Stimulated activated CD8-positive, alpha-beta memory T cell treated with anti-CD3 and anti-CD28 coated beads, Interleukin-7, amount 100 ng/mL, for 48 hours (primary cell): ENCODE measurements at regions not wholly inside any gene's neighbourhood (a gene's known extent, or its start where the extent isn't known, plus 50 kb on each side); places are given as distances from the start of the nearest gene placed in this dataset.

ENCODE experiments used
- DNase-seq, 2 donors: peaks; one replicate each; pipeline ENCODE4 v3.0.0-alpha.2; 2020; ENCODE audit warnings: low read depth in 1 of 2; ENCODE audit errors: extremely low read depth in 1 of 2

DNA sequence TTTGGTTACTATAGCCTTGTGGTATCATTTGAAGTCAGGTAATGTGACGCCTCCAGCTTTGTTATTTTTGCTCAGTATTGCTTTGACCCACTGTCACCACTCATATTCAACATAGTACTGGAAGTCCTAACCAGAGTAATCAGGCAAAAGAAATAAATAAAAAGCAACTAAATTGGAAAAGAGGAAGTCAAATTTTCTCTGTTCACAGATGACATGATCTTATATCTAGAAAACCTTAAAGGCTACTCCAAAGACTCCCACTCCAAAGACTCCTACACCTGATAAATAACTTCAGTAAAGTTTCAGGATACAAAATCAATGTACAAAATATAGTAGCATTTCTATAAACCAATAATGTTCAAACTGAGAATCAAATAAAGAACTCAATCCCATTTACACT is 348.6 kb downstream of the CXXC4 start:
- DNase-seq = no peak

DNA sequence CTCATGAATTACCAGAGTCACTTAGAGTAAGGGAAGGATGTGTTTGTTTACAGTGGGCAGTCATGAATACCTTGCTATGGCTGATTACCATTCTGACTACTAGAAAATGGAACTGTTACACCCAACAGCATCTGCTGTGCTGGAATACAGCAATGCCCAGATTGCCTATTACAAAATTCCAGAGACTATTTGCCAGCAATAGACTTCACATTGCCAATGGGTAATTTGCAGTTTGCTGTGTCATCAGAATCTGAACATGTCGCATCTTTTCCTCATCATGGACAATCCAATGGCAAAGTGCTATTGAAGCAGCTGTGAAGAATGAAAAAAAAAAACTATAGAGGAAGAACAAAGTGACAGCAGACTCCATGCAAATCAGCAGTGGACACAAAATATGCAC is 356.6 kb downstream of the CXXC4 start:
- DNase-seq = no peak

DNA sequence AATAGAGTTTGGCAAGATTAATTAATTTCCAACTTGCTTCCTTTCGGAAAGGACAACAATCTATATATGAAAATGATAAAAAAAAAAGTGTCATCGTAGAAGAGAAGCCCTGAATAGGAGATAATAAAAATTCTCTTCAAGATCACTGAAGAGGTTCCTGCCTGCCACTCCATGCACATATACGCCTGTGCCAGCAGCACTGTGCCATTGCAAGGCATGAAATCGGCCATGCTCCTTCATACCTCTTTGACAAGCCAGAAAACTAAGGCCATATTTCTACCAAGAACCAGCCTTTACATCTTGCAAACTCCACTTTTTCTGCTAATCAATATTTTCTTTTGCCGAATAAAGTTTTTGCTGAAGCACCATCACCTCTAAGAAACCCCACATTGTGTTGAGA is 365.5 kb downstream of the CXXC4 start:
- DNase-seq = no peak

DNA sequence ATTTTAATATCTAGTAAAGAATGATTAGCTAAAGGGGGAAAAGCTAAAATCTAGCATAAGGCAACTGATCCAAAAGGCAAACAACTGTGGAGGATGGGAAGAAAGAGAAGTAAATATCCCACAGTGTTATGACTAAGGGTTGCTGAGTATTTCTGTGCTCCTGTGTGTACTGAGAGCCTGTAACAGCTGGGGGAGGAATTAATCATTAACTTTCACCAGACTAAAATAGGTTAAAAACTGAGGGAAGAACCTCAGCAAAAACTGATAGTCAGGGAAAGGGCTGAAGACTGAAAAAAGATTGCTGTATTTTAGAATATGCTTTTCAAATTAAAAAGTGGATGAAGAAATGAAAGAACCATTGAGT is 365.9 kb downstream of the CXXC4 start:
- no peak for DNase-seq

- DNase-seq = no peak
These were observed 366.5 kb downstream of the CXXC4 start for GRCh38 chr4:104128031-104128849.

DNA sequence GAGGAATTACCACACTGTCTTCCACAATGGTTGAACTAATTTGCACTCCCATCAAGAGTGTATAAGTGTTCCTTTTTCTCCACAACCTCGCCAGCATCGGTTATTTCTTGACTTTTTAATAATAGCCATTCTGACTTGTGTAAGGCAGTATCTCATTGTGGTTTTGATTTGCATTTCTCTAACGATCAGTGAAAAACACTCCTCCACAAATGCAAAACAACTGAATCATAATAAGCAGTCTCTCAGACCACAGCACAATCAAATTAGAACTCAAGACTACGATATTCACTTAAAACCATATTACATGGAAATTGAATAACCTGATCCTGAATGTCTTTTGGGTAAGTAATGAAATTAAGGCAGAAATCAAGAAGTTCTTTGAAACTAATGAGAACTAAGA is 371.7 kb downstream of the CXXC4 start:
- no peak for DNase-seq

GRCh38 chr4:104117776-104118175 is 376.9 kb downstream of the CXXC4 start:
- DNase-seq = no peak

DNA sequence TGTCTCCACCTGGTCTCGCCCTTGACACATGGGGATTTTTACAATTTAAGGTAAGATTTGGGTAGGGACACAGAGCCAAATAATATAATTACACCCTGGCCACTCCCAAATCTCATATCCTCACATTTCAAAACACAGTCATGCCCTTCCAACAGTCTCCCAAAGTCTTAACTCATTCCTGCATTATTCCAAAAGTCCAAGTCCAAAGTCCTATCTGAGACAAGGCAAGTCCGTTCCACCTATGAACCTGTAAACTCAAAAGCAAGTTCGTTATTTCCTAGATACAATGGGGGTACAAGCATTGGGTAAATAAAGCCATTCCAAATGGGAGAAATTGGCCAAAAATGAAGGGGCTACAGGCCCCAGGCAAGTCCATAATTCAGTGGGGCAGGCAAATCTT is 380.8 kb downstream of the CXXC4 start:
- no peak for DNase-seq

GRCh38 chr4:104099141-104099540 is 379.4 kb upstream of the TACR3 start:
- DNase-seq = no peak

GRCh38 chr4:104093247-104093646 is 373.5 kb upstream of the TACR3 start:
- no peak for DNase-seq

DNA sequence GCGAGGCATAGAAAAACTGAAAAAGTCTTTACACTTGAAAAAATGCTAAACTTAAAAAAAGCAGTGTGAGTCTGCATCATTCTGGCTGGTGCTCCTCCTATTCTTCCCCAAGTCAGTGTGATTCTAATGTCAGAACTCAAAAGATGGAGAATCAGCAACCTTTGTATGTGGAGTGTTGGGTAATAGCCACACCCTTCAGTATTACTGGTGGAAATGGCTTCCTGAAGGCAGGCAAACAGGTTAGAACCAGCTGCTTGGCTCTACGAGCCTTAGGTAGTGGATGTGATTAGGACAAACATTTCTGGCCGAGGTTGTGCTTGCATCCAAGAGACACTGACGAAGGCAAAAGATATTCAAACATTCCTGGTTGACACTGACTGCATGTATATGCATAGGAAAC is 353.4 kb upstream of the TACR3 start:
- DNase-seq = no peak

DNA sequence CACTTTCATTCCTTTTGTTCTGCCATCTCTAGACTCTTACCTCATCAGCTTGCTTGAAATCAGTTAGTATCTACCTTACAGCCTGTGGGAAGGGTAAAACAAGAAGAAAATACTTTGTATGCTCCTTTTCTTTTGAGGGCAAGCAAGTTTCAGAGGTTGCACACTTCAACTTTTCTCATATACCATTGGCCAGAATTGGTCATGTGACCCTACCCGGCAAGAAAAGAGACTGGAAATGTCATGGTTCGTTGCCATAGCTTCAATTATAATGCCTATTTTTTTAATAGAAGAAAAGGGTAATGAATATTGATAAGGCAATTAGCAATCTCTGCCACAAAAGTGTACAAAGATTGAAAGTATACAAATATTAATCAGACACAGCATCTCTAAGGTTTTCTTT is 346.7 kb upstream of the TACR3 start:
- DNase-seq = no peak

DNA sequence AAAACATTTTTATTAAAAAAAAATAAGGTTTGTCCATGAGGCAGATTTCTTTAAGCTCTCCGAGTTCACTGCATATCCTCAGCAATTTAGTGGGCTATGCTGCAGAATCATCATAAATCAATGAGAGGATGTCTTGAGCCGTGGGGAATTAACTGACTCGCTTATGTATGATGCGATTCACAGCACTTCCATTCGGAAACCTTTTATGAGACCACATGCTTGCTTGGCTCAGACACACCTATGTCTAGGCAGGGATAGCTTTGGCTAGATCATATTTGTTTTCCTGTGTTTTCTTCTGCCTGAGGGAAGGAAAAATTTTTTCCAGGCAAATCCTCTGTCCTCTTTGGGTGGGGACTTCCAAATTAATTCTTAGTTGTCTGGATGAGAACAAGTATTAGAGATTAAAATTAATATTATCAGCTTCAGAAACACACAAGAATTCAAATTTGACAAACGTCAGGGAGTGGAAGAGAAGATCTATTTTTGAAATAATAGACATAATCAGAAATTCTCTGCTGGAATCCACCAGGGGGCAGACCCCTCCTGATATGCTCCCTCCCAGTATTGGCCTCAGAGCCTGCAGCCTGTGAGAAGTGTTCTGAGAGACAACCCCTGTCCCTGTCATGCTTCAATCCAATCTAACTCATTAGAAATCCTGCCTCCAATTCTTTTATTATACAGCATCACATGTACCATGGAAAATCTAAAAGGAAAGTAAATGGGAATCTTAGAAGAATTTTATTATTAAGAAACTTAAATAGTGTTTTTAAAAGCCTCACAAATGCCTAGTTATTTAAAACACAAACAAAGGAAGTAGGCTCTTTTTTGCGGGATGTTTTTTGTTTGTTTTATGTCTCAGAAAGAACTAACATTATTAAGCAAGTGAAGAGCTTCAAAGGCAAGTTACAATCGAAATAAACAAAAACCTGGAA is 345.1 kb upstream of the TACR3 start:
- DNase-seq = peak in 1 of 2 donors; percentile 2

- no peak for DNase-seq
These were observed 343.6 kb upstream of the TACR3 start for GRCh38 chr4:104063341-104063740.

GRCh38 chr4:104044369-104044768 is 324.6 kb upstream of the TACR3 start:
- no peak for DNase-seq

DNA sequence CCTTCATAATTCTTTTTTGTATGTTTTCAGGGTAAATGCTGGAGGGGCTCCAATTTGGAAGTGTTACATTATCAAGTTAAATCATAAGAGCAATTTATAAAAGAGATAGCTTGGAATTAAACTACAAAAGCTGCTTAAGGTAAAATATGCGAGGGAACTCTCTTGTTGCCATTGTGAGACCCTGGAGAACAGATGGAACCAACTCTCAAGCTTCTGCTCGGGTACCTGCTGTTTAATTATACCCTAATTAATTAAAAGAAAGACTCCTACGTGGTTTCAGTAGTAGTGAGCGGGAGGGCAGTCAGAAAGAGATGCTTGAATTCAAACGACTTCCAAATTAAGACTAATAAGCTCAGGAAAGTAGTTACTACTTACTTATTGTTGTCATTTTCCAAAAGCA is 313.1 kb upstream of the TACR3 start:
- no peak for DNase-seq

- DNase-seq = no peak
These were observed 305.5 kb upstream of the TACR3 start for GRCh38 chr4:104025251-104025650.

- DNase-seq = no peak
These were observed 303.0 kb upstream of the TACR3 start for GRCh38 chr4:104022831-104023230.

DNA sequence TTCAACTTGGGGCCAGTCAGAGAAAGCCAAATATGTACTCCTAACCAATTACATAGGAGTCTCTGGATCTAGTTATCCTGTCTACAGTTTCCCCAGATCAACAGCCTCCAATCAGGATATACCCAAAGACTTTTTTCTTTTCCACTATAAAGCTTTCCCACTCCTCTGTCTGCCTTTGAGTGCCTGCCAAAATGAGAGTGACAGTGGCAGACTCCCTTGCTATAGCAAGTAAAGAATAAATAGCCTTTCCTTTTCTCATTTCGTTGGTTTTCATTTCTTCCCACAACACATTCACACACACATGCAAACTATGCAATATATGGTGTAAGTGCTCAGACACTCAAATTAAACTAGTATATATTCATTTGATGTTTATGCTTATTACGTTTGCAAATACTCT is 302.4 kb upstream of the TACR3 start:
- no peak for DNase-seq

DNA sequence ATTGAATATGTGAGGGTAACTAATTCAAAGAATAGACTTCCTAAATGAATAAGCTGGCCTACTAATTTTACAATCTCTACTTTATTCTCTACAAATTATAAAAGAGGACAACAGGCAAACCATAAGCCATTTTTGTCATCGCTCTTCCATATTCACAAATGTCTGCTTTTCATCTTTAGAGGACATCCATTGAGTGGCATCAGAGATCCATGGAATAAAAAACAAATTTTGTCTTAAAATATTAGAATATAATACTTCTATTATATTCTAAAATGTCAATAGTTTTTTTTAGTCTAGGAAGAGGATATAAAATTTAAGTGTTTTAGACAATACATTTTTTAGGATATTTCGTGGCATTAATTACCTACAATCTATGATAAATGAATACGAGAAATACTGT is 300.9 kb upstream of the TACR3 start:
- no peak for DNase-seq

DNA sequence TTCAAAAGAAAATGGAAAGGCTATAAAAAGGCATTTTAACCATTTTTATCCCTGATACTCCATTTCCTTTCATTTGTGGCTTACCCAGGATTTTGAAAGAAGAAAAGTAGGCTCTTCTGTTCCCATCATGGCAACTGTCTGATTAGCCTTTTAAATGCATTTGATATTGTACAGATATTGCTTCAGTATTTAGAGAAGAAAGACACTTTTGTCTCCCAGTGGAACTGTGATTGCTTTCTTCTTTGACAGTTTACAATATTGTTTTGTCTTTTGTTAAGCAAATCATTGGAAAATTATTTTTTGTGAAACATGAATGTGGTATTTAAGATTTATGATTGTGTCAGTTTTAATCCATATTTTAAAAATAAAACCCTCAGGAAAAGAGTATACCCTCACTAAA is 297.4 kb upstream of the TACR3 start:
- no peak for DNase-seq

DNA sequence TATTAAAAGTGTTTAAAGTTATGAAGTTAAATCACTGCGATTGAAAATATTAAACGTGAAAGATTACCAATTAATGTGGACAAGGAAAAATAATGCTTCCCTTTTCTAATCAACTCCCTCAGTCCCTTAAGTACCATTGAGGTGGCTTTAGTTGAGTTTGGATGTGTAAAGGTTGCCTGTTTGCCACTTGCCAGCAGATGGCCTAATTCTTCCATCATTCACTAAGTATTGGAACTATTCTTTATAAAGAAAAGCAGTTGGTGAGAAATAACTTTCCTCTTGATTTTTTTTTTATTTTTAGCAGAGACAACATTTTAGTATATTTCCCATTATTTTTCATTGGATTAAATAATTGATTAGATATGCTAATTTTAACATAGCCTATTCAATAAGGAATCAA is 295.9 kb upstream of the TACR3 start:
- DNase-seq = no peak
